Suprapubic skin (tissue), 3 donors: ENCODE measurements at regions not wholly inside any gene's neighbourhood (a gene's known extent, or its start where the extent isn't known, plus 50 kb on each side); places are given as distances from the start of the nearest gene placed in this dataset.

Source experiments
- EP300 ChIP-seq: sonication (generic); formaldehyde crosslinking; IDR thresholded peaks from one replicate; pipeline ENCODE4 v1.6.1; 2017; ENCODE audit warnings: antibody characterized with exemption
- POLR2A ChIP-seq, 2 donors: fragments of 450-650 bp; IDR thresholded peaks; one replicate each; pipeline ENCODE4 v1.6.1; 2017; ENCODE audit warnings: antibody characterized with exemption in 2 of 2, mild to moderate bottlenecking in 2 of 2, moderate library complexity in 2 of 2
- TF ChIP-seq, protein P1 (sequence below), 2 donors: fragments of 200-600 bp in 1 of 2; fragments of 450-650 bp in 1 of 2; sonication (generic) in 1 of 2; IDR thresholded peaks; one replicate each; pipeline ENCODE4 v1.5.1; 2016 to 2019; ENCODE audit warnings: antibody characterized with exemption in 2 of 2, mild to moderate bottlenecking in 1 of 2, moderate library complexity in 1 of 2

DNA sequence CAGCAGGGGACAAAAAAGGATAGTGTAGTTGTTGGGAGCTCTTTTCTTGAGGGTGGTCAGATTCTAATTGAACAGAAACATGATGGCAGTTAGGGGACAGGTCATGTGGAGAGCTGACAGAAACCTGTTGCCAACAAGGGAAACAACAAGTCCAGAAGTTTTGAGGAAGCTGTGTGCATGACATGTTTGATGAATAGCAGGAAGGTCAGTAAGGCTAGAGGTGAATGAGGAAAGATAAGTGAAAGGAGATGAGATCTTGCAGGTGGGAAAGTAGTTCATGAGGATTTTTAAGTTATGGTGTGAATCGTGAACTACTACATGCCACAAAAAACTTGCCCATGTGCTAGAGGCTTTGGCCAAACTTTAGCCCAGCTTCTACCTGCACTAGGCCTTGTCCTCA, 1817.4 kb downstream of the MRPL39 start:
- TF ChIP-seq, protein P1, sequence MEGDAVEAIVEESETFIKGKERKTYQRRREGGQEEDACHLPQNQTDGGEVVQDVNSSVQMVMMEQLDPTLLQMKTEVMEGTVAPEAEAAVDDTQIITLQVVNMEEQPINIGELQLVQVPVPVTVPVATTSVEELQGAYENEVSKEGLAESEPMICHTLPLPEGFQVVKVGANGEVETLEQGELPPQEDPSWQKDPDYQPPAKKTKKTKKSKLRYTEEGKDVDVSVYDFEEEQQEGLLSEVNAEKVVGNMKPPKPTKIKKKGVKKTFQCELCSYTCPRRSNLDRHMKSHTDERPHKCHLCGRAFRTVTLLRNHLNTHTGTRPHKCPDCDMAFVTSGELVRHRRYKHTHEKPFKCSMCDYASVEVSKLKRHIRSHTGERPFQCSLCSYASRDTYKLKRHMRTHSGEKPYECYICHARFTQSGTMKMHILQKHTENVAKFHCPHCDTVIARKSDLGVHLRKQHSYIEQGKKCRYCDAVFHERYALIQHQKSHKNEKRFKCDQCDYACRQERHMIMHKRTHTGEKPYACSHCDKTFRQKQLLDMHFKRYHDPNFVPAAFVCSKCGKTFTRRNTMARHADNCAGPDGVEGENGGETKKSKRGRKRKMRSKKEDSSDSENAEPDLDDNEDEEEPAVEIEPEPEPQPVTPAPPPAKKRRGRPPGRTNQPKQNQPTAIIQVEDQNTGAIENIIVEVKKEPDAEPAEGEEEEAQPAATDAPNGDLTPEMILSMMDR (IDR thresholded peaks at IDR 0.05) = no peak
- TF ChIP-seq EP300 = no peak
- no peak for TF ChIP-seq POLR2A (IDR thresholded peaks at IDR 0.05)
